GM12872 (cell line): ENCODE measurements at regions not wholly inside any gene's neighbourhood (a gene's known extent, or its start where the extent isn't known, plus 50 kb on each side); places are given as distances from the start of the nearest gene placed in this dataset.

Source experiments
- TF ChIP-seq, protein P1 (sequence below): IDR thresholded peaks from 3 replicates; pipeline ENCODE4 v1.5.1; 2011; ENCODE audit warnings: low read depth, mild to moderate bottlenecking, low read length, moderate library complexity; ENCODE audit not compliant: insufficient read depth

DNA sequence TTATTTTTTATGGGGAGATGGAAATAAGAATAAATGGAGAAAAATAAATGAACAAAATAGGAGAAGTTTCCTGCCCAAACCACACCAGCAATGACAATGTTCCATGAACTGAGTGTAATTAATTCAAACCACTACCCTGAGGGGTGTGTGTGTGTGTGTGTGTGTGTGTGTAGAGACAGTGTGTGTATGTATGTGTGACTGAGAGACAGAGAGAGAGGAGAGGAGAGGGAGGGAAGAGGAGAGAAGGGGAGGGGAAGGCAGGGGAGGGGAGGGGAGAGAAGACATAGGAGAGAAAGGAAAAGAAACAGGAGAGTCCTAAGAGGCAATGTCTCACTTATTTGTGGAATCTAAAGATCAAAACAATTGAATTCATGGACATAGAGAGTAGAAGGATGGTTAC, 65.0 kb upstream of the POU2AF1 start:
- TF ChIP-seq, protein P1, sequence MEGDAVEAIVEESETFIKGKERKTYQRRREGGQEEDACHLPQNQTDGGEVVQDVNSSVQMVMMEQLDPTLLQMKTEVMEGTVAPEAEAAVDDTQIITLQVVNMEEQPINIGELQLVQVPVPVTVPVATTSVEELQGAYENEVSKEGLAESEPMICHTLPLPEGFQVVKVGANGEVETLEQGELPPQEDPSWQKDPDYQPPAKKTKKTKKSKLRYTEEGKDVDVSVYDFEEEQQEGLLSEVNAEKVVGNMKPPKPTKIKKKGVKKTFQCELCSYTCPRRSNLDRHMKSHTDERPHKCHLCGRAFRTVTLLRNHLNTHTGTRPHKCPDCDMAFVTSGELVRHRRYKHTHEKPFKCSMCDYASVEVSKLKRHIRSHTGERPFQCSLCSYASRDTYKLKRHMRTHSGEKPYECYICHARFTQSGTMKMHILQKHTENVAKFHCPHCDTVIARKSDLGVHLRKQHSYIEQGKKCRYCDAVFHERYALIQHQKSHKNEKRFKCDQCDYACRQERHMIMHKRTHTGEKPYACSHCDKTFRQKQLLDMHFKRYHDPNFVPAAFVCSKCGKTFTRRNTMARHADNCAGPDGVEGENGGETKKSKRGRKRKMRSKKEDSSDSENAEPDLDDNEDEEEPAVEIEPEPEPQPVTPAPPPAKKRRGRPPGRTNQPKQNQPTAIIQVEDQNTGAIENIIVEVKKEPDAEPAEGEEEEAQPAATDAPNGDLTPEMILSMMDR: no peak

DNA sequence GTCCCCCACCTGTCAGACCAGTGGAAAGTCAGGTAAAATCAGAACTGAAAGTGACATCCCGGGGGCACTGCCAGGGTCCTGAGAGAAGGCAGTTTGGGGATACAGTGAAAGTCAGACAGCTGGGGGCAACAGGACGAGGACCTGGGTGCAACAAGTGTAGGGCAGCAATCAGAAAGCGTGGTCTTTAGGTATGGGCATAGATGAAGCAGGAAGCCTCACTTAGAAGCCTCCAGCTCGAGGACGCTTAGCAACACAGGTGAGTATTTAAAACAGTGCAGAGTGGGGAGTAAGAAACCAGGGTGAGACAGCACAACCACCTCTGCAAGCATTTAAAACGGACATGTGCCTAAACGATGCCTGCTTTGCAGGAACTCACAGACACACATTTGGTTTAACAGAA, 64.6 kb upstream of the POU2AF1 start:
- TF ChIP-seq, protein P1: no peak

GRCh38 chr11:111443032-111443431, 64.0 kb upstream of the POU2AF1 start:
- TF ChIP-seq, protein P1: no peak

DNA sequence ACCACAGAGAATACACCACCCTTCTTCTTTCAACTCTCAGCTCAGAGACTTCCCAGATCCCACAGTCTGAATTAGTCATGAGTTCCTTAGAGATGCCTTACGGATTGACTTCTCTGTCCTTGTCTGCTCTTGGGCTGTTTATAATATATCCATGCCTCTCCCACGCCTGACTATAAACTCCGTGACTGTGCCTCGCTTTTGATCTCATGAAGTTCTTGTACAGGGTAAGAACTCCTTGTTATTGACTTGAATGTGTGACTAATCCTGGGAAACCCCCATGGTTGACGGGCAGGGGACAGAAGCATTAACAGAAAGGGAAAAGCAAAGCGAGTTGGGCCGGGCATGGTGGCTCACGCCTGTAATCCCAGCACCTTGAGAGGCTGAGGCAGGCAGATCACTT, 62.4 kb upstream of the POU2AF1 start:
- TF ChIP-seq, protein P1: no peak

- TF ChIP-seq, protein P1: no peak
Measured at GRCh38 chr11:111440416-111441205, 61.5 kb upstream of the POU2AF1 start.

- TF ChIP-seq, protein P1: no peak
Measured at GRCh38 chr11:111439901-111440300, 60.8 kb upstream of the POU2AF1 start.

DNA sequence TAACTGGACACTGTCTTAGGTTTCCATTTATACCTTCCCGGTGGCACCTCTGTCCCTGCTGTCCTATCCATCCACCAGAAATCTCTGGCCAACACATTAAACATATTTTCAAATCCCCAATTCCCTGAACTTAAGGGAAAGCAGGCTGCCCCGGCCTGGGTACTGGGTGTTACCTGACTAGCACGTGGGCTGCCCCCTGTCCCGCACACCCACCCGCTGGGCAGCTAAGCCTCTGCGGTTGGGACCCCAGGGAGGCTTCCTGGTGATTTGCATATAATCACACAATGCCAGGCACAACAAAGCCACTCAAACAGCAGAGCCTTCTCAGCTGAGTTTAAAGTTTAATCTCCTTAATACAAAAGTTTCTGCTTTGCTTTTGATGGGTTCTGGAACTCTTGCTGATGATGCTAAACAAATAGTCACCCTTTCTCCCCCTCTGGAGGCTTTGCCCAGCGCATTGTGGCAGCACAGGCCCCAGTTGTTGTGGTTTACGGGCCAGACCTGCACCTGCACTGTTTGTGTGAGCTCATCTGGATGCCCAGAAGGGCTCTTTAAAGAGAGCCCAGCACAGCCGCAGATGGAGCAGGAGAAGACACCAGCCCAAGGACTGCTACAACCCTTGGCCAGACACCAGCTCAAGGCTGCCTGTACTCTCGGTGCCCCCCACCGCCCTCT, 59.9 kb upstream of the POU2AF1 start:
- TF ChIP-seq, protein P1: no peak
